T-helper 1 cell treated with Interleukin-12 subunit alpha and Interleukin-12 subunit beta and Interleukin-4 antibody, amounts not matched to agents 30 ng/mL and 1 ng/mL, for 36 hours (primary cell): ENCODE measurements at regions not wholly inside any gene's neighbourhood (a gene's known extent, or its start where the extent isn't known, plus 50 kb on each side); places are given as distances from the start of the nearest gene placed in this dataset.

Experiments
- intact Hi-C: fragments of 100-400 bp; cut with micrococcal nuclease; formaldehyde crosslinking; loops from one replicate; pipeline ENCODE4 v1.15.1; 2024

- intact Hi-C loops = no loop called here
Measured at GRCh38 chr10:131646551-131647525, 254.0 kb upstream of the PPP2R2D start.

GRCh38 chr10:131647789-131648188, 253.0 kb upstream of the PPP2R2D start:
- intact Hi-C loops = no loop called here

GRCh38 chr10:131648386-131649020, 252.3 kb upstream of the PPP2R2D start:
- intact Hi-C loops = no loop called here

- intact Hi-C loops = no loop called here
Measured at GRCh38 chr10:131649617-131650016, 251.2 kb upstream of the PPP2R2D start.

- intact Hi-C loops = no loop called here
Measured at GRCh38 chr10:131650169-131650705, 250.6 kb upstream of the PPP2R2D start.

- intact Hi-C loops = no loop called here
Measured at GRCh38 chr10:131650771-131651673, 249.8 kb upstream of the PPP2R2D start.

GRCh38 chr10:131651674-131652437, 249.0 kb upstream of the PPP2R2D start:
- intact Hi-C loops = no loop called here

- intact Hi-C loops = no loop called here
Measured at GRCh38 chr10:131652438-131653139, 248.2 kb upstream of the PPP2R2D start.

- intact Hi-C loops = no loop called here
Measured at GRCh38 chr10:131653140-131653539, 247.7 kb upstream of the PPP2R2D start.

GRCh38 chr10:131653554-131654470, 247.0 kb upstream of the PPP2R2D start:
- intact Hi-C loops = no loop called here

GRCh38 chr10:131654471-131655087, 246.2 kb upstream of the PPP2R2D start:
- intact Hi-C loops = no loop called here

GRCh38 chr10:131655101-131655849, 245.5 kb upstream of the PPP2R2D start:
- intact Hi-C loops = no loop called here

- intact Hi-C loops = no loop called here
Measured at GRCh38 chr10:131656009-131656408, 244.8 kb upstream of the PPP2R2D start.

GRCh38 chr10:131656431-131656841, 244.4 kb upstream of the PPP2R2D start:
- intact Hi-C loops = no loop called here

- intact Hi-C loops = no loop called here
Measured at GRCh38 chr10:131657318-131657984, 243.4 kb upstream of the PPP2R2D start.

GRCh38 chr10:131657985-131658330, 242.8 kb upstream of the PPP2R2D start:
- intact Hi-C loops = no loop called here

- intact Hi-C loops = no loop called here
Measured at GRCh38 chr10:131658476-131659110, 242.2 kb upstream of the PPP2R2D start.
